Amniotic epithelial cell (primary cell): ENCODE measurements at regions not wholly inside any gene's neighbourhood (a gene's known extent, or its start where the extent isn't known, plus 50 kb on each side); places are given as distances from the start of the nearest gene placed in this dataset.

Source experiments
- DNase-seq: peaks from one replicate; pipeline ENCODE4 v3.0.0-alpha.2; 2010; ENCODE audit warnings: low read depth

DNA sequence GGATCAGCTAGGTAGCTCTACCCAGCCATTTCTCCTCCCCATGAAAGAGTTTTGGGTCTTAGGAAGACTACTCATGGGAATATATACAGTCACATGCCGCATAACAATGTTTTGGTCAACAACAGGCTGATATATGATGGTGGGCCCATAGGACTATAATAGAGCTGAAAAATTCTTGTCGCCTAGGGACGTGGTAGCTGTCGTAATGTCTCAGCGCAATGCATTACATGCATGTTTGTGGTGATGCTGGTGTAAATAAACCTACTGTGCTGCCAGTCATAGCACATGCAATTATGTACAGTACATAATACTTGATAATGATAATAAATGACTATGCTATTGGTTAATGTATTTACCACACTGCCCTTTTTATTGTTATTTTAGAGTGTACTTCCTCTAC, 78.2 kb upstream of the DLX6 start:
- DNase-seq: no peak

DNA sequence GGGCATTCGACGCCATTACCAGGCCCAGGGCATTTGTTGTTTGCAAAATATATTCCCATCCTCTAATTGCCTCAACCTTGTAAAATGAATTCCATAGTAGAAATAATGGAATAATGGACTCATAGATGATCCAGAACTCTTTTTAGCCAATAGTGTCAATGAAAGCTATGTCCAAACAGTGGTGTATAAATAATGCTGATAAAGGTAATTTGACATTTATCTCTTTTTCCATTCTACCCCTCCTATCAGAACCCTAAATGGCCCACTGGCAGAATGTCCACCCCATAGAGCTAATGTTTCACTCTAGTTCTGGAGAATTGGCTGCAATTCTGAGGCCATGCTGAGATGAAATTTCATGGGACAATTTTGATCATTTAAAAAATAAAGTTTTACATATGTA, 76.4 kb upstream of the DLX6 start:
- no peak for DNase-seq

DNA sequence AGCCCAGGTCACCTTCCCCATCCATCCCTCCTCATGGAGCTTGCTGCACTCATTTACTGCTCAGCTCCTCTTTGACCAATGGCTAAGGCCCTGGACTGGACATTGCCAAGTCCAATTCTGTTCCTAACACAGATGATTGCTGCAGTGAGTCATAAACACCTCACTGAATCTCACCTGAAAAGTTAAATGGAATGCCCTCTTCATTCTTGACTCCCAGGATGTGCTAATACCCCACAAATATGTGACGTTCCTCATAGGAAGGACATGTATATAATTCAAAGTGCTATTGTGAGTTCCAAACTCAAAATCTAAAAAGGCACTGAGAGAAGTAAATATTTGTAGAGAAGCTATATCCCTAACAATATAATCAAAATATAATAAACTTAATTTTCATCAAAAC, 73.5 kb upstream of the DLX6 start:
- DNase-seq: no peak

GRCh38 chr7:96933067-96933645, 72.2 kb upstream of the DLX6 start:
- DNase-seq: no peak

GRCh38 chr7:96936621-96937020, 68.7 kb upstream of the DLX6 start:
- DNase-seq: no peak

- no peak for DNase-seq
Observed at GRCh38 chr7:96942112-96942511, 63.2 kb upstream of the DLX6 start.

DNA sequence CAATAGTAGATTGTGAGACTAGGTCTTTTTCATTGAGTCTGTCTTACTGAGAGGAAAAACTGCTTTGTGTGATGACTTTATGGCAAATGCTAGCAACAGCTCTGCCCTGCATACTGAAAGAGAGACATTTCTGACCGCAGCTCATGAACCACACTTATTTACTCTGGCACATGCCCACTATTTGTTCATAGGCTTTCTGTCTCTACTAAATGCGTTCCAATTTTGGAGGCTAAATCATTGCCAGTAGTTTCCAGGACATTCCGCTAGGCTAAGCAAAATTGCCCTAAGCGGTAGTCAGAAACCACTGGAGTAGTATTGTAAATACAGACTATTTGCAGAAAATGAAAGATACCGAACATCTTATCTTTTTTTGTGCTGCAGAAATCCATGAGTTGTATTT, 55.6 kb upstream of the DLX6 start:
- DNase-seq: no peak

- DNase-seq: no peak
Observed at GRCh38 chr7:96952974-96953391, 52.4 kb upstream of the DLX6 start.

- DNase-seq: no peak
Observed at GRCh38 chr7:96953676-96954513, 51.5 kb upstream of the DLX6 start.
